ENCODE measurements at regions not wholly inside any gene's neighbourhood (a gene's known extent, or its start where the extent isn't known, plus 50 kb on each side); places are given as distances from the start of the nearest gene placed in this dataset.
"Not testable (repeated sequence)": the region's sequence is repeated elsewhere in the genome, so short reads cannot be mapped to it uniquely, and the experiment has no call there.

GRCh38 chr14:22491683-22492621 is 97.1 kb downstream of the DAD1 start:
- H3K4me1 ChIP-seq (ENCODE audit: control insufficient read depth in 4 of 4, insufficient read depth in 4 of 4, low read length in 3 of 4): no peaks in the 10 kb centered on the region
- no peak overlapping the region for H3K27ac ChIP-seq (ENCODE audit: low read depth in 1 of 2, low read length in 2 of 2)
- H3K4me3 ChIP-seq (ENCODE audit: low read depth in 1 of 3, low read length in 3 of 3): no peak overlapping the region
- WGBS: 61% methylated on average over 11 of the region's 11 CpGs
- no peaks in the 10 kb centered on the region for H3K36me3 ChIP-seq (ENCODE audit: control insufficient read depth in 4 of 4, insufficient read depth in 3 of 4, low read depth in 1 of 4, low read length in 3 of 4)
- no peak for DNase-seq (ENCODE audit: low spot score)
- no peak for TF ChIP-seq RXRA (IDR thresholded peaks at IDR 0.05)
- TF ChIP-seq HNF4G (IDR thresholded peaks at IDR 0.05): no peak
- TF ChIP-seq MAX (IDR thresholded peaks at IDR 0.05): no peak
- H3K27me3 ChIP-seq (ENCODE audit: control insufficient read depth in 4 of 4, insufficient read depth in 4 of 4, low read length in 3 of 4): peaks cover 0 to 8% (median 1%) of the 10 kb centered on the region in 4 donors
- no peaks in the 10 kb centered on the region for H3K9me3 ChIP-seq (ENCODE audit: control insufficient read depth in 4 of 4, low read length in 3 of 4)
- H3K9ac ChIP-seq (ENCODE audit: low read depth in 1 of 2, low read length in 2 of 2): no peak overlapping the region

GRCh38 chr14:22491053-22491452 is 98.0 kb downstream of the DAD1 start:
- DNase-seq (ENCODE audit: low spot score); H3K4me3 ChIP-seq (ENCODE audit: low read depth in 1 of 3, low read length in 3 of 3); H3K36me3 ChIP-seq (ENCODE audit: control insufficient read depth in 4 of 4, insufficient read depth in 3 of 4, low read depth in 1 of 4, low read length in 3 of 4); H3K27me3 ChIP-seq (ENCODE audit: control insufficient read depth in 4 of 4, insufficient read depth in 4 of 4, low read length in 3 of 4); H3K4me1 ChIP-seq (ENCODE audit: control insufficient read depth in 4 of 4, insufficient read depth in 4 of 4, low read length in 3 of 4); H3K9ac ChIP-seq (ENCODE audit: low read depth in 1 of 2, low read length in 2 of 2); H3K9me3 ChIP-seq (ENCODE audit: control insufficient read depth in 4 of 4, low read length in 3 of 4); H3K27ac ChIP-seq (ENCODE audit: low read depth in 1 of 2, low read length in 2 of 2): not testable (repeated sequence)
- 72% methylated on average over 2 of the region's 3 CpGs for WGBS

- H3K36me3 ChIP-seq (ENCODE audit: control insufficient read depth in 4 of 4, insufficient read depth in 3 of 4, low read depth in 1 of 4, low read length in 3 of 4): no peaks in the 10 kb centered on the region
- no peaks in the 10 kb centered on the region for H3K4me1 ChIP-seq (ENCODE audit: control insufficient read depth in 4 of 4, insufficient read depth in 4 of 4, low read length in 3 of 4)
- H3K27me3 ChIP-seq (ENCODE audit: control insufficient read depth in 4 of 4, insufficient read depth in 4 of 4, low read length in 3 of 4): peaks cover 0 to 8% (median 1%) of the 10 kb centered on the region in 4 donors
- WGBS: 59% methylated on average over 9 of the region's 9 CpGs
- no peak for DNase-seq (ENCODE audit: low spot score)
- no peak overlapping the region for H3K27ac ChIP-seq (ENCODE audit: low read depth in 1 of 2, low read length in 2 of 2)
- H3K9ac ChIP-seq (ENCODE audit: low read depth in 1 of 2, low read length in 2 of 2): no peak overlapping the region
- H3K4me3 ChIP-seq (ENCODE audit: low read depth in 1 of 3, low read length in 3 of 3): no peak overlapping the region
- H3K9me3 ChIP-seq (ENCODE audit: control insufficient read depth in 4 of 4, low read length in 3 of 4): no peaks in the 10 kb centered on the region
- TF ChIP-seq GABPA (IDR thresholded peaks at IDR 0.05 in 1 of 2, conservative IDR thresholded peaks at IDR 0.05 in 1 of 2) (no peak), CTCF (IDR thresholded peaks at IDR 0.05; ENCODE audit: low read depth, low read length, missing input control) (no peak), YY1 (IDR thresholded peaks at IDR 0.05) (no peak), JUND (IDR thresholded peaks at IDR 0.05) (no peak), ZBTB33 (IDR thresholded peaks at IDR 0.05) (no peak), HNF4G (IDR thresholded peaks at IDR 0.05) (no peak), FOXA1 (IDR thresholded peaks at IDR 0.05) (no peak), EGR1 (IDR thresholded peaks at IDR 0.05; ENCODE audit: low read depth in 2 of 2) (no peak), RAD21 (IDR thresholded peaks at IDR 0.05) (no peak), MAX (IDR thresholded peaks at IDR 0.05) (no peak), NR2F2 (IDR thresholded peaks at IDR 0.05) (no peak), HNF4A (conservative IDR thresholded peaks at IDR 0.05) (no peak), REST (IDR thresholded peaks at IDR 0.05) (no peak), TAF1 (conservative IDR thresholded peaks at IDR 0.05) (no peak), SP1 (IDR thresholded peaks at IDR 0.05) (no peak), ATF3 (IDR thresholded peaks at IDR 0.05) (no peak), RXRA (IDR thresholded peaks at IDR 0.05) (no peak)
Measured at GRCh38 chr14:22489957-22490950, 98.8 kb downstream of the DAD1 start.

All from liver (tissue), 8 donors.